ENCODE measurements at regions not wholly inside any gene's neighbourhood (a gene's known extent, or its start where the extent isn't known, plus 50 kb on each side); places are given as distances from the start of the nearest gene placed in this dataset.

- TF ChIP-seq SRF (IDR thresholded peaks at IDR 0.05; ENCODE audit: low read depth in 2 of 2, low read length in 2 of 2) (no peak), REST (IDR thresholded peaks at IDR 0.05; ENCODE audit: low read depth, low read length) (no peak)
These were observed 87.4 kb downstream of the CBLL2 start (continued) for GRCh38 chrX:22360129-22360528.

DNA sequence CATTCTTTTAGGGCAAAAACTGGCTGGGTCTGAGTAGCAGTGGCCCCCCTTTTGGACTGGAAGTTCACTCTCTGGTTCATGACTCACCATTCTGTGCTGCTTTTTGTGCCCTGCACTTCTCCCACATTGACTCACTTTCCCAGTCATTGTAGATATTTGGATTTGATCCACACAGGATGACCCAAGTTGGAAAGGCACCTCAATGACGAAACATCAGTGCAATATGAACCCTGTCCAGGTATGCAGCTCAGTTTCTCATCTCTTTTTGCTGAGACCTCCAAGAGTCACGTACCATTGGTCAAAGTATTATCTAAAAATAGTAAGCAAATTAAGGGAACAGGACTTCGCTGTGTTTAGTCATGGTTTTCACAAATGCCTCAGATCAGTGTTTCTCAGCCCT is 92.7 kb downstream of the CBLL2 start:
- RAD21 ChIA-PET (ENCODE audit: unreplicated experiment) = no interaction called here
- no peaks in the 10 kb centered on the region for H3K4me1 ChIP-seq (ENCODE audit: control insufficient read depth, insufficient read depth, low read length)
- H3K4me3 ChIP-seq = no peak overlapping the region
- H3K27ac ChIP-seq (ENCODE audit: control insufficient read depth, insufficient read depth) = no peak overlapping the region
- in situ Hi-C loops (cut with MboI) (no loop called here), intact Hi-C loops (cut with micrococcal nuclease; ENCODE audit: unreplicated experiment) (no loop called here)
- no peak overlapping the region for H3K4me2 ChIP-seq (ENCODE audit: control insufficient read depth, insufficient read depth)
- H4K20me1 ChIP-seq (ENCODE audit: control insufficient read depth, insufficient read depth) = no peaks in the 10 kb centered on the region
- WGBS (ENCODE audit: insufficient coverage, insufficient replicate concordance, low lambda C conversion rate, missing lambda C conversion rate) = 2% methylated on average over 3 of the region's 3 CpGs
- ATAC-seq = no peak
- no TSS peak for BruUV-seq (replicated peaks)
- POLR2A ChIA-PET = no interaction called here
- no peaks in the 10 kb centered on the region for H3K9me3 ChIP-seq (replicated peaks; ENCODE audit: control insufficient read depth, insufficient read depth, low read length)
- H3K27me3 ChIP-seq (replicated peaks in 1 of 2; ENCODE audit: control insufficient read depth in 2 of 2, insufficient read depth in 2 of 2, low read length in 1 of 2) = no peaks in the 10 kb centered on the region; a peak in 1 of 4 replicates
- no peaks in the 10 kb centered on the region for H3K79me2 ChIP-seq (ENCODE audit: control insufficient read depth, insufficient read depth, low read length)
- SMC1A ChIA-PET (ENCODE audit: uncharacterized antibody, unreplicated experiment) = no interaction called here
- H3K36me3 ChIP-seq (ENCODE audit: control insufficient read depth in 2 of 2, insufficient read depth in 2 of 2, low read length in 1 of 2) = no peaks in the 10 kb centered on the region
- FAIRE-seq = no peak
- TF ChIP-seq CBX3 (IDR thresholded peaks at IDR 0.05; ENCODE audit: borderline replicate concordance, low read depth) (no peak), ZNF207 (IDR thresholded peaks at IDR 0.05; ENCODE audit: borderline replicate concordance) (no peak), ZNF592 (IDR thresholded peaks at IDR 0.05) (no peak), ZBED1 (IDR thresholded peaks at IDR 0.05; ENCODE audit: borderline replicate concordance) (no peak), KDM1A (IDR thresholded peaks at IDR 0.05; ENCODE audit: borderline replicate concordance) (no peak), POLR2AphosphoS5 (IDR thresholded peaks at IDR 0.05; ENCODE audit: low read length) (no peak)
- CTCF ChIA-PET = no interaction called here
- no peak overlapping the region for H3K9ac ChIP-seq (ENCODE audit: control insufficient read depth, insufficient read depth, low read length)
- H2AFZ ChIP-seq (ENCODE audit: control insufficient read depth, low read depth, low read length) = no peak overlapping the region
- DNase-seq (ENCODE audit: low read depth, low spot score) = no peak
